Neural cell (in vitro differentiated cells): ENCODE measurements at regions not wholly inside any gene's neighbourhood (a gene's known extent, or its start where the extent isn't known, plus 50 kb on each side); places are given as distances from the start of the nearest gene placed in this dataset.

Experiments
- H2AFZ ChIP-seq: fragments of 200-600, 300-800 bp; sonication (generic), shearing (Covaris generic); 2 replicates; pipeline ENCODE4 v1.6.0; 2014; ENCODE audit warnings: low read depth, mild to moderate bottlenecking, antibody characterized with exemption, low read length, moderate library complexity
- H3F3A ChIP-seq: fragments of 200-600 bp; shearing (Covaris generic); 2 replicates; pipeline ENCODE4 v1.6.1; 2016; ENCODE audit warnings: mild to moderate bottlenecking, moderate library complexity, mixed read lengths, antibody characterized with exemption, low read length; ENCODE audit not compliant: insufficient read depth, poor library complexity, severe bottlenecking
- H3K27ac ChIP-seq: fragments of 200-600, 300-800 bp; sonication (generic), shearing (Covaris generic); 2 replicates; pipeline ENCODE4 v1.5.1; 2014; ENCODE audit warnings: mild to moderate bottlenecking, low read length, moderate library complexity
- H3K27me3 ChIP-seq: fragments of 300-800, 200-600 bp; sonication (generic), shearing (Covaris generic); 2 replicates; pipeline ENCODE4 v1.6.0; 2014; ENCODE audit warnings: mild to moderate bottlenecking, low read depth, low read length, moderate library complexity; ENCODE audit not compliant: insufficient read depth
- H3K36me3 ChIP-seq: fragments of 300-800, 200-600 bp; sonication (generic), shearing (Covaris generic); 2 replicates; pipeline ENCODE4 v1.5.1; 2014; ENCODE audit warnings: mild to moderate bottlenecking, antibody characterized with exemption, low read length, moderate library complexity; ENCODE audit not compliant: insufficient read depth
- H3K4me2 ChIP-seq: fragments of 300-800, 200-600 bp; sonication (generic), shearing (Covaris generic); 2 replicates; pipeline ENCODE4 v1.6.0; 2014; ENCODE audit warnings: mild to moderate bottlenecking, low read length
- H3K4me3 ChIP-seq: fragments of 300-800, 200-600 bp; sonication (generic), shearing (Covaris generic); 2 replicates; pipeline ENCODE4 v1.5.1; 2014; ENCODE audit warnings: mild to moderate bottlenecking, low read length, moderate library complexity
- H3K79me2 ChIP-seq: fragments of 200-600 bp; shearing (Covaris generic); replicated peaks from 2 replicates; pipeline ENCODE4 v1.6.0; 2014; ENCODE audit warnings: mild to moderate bottlenecking, low read length, moderate library complexity; ENCODE audit not compliant: insufficient read depth
- H3K9ac ChIP-seq: fragments of 300-800, 200-600 bp; sonication (generic), shearing (Covaris generic); 2 replicates; pipeline ENCODE4 v1.6.1; 2016; ENCODE audit warnings: mild to moderate bottlenecking, low read length, mixed read lengths
- H3K9me2 ChIP-seq: fragments of 200-600 bp; shearing (Covaris generic); 2 replicates; pipeline ENCODE4 v1.6.1; 2016; ENCODE audit warnings: mild to moderate bottlenecking, low read length, mixed read lengths; ENCODE audit not compliant: insufficient read depth
- H3K9me3 ChIP-seq: fragments of 200-600, 300-800 bp; sonication (generic), shearing (Covaris generic); 2 replicates; pipeline ENCODE4 v1.6.1; 2016; ENCODE audit warnings: mild to moderate bottlenecking, mixed run types, low read length, moderate library complexity, mixed read lengths
- H4K20me1 ChIP-seq: fragments of 200-600 bp; shearing (Covaris generic); 2 replicates; pipeline ENCODE4 v1.6.1; 2016; ENCODE audit warnings: mild to moderate bottlenecking, mixed run types; ENCODE audit not compliant: insufficient read depth
- EP300 ChIP-seq: fragments of 450-650 bp; conservative IDR thresholded peaks from 2 replicates; pipeline ENCODE4 v1.6.1; 2014; ENCODE audit warnings: antibody characterized with exemption, mild to moderate bottlenecking, moderate library complexity; ENCODE audit not compliant: poor library complexity, severe bottlenecking
- EZH2 ChIP-seq: fragments of 200-600, 300-800 bp; shearing (Covaris generic), sonication (generic); IDR thresholded peaks from 2 replicates; pipeline ENCODE4 v1.6.1; 2014; ENCODE audit warnings: antibody characterized with exemption, low read length, borderline replicate concordance, mild to moderate bottlenecking; ENCODE audit not compliant: insufficient read depth, poor library complexity, severe bottlenecking
- MXI1 ChIP-seq: fragments of 450-650 bp; conservative IDR thresholded peaks from 2 replicates; pipeline ENCODE4 v1.6.1; 2014; ENCODE audit warnings: antibody characterized with exemption, mild to moderate bottlenecking; ENCODE audit not compliant: poor library complexity, severe bottlenecking
- POLR2AphosphoS5 ChIP-seq: IDR thresholded peaks from 2 replicates; pipeline ENCODE4 v1.6.1; 2012
- RAD21 ChIP-seq: fragments of 450-650 bp; conservative IDR thresholded peaks from 2 replicates; pipeline ENCODE4 v1.6.1; 2014; ENCODE audit warnings: antibody characterized with exemption, mild to moderate bottlenecking, moderate library complexity
- SMC3 ChIP-seq: fragments of 450-650 bp; conservative IDR thresholded peaks from 2 replicates; pipeline ENCODE4 v1.6.1; 2014; ENCODE audit warnings: antibody characterized with exemption, mild to moderate bottlenecking, moderate library complexity; ENCODE audit not compliant: poor library complexity
- TAF1 ChIP-seq: IDR thresholded peaks from 2 replicates; pipeline ENCODE4 v1.6.1; 2012; ENCODE audit warnings: low read depth
- TF ChIP-seq, protein P1 (sequence below): fragments of 450-650 bp; IDR thresholded peaks from 2 replicates; pipeline ENCODE4 v1.5.1; 2014; ENCODE audit warnings: antibody characterized with exemption, mild to moderate bottlenecking, moderate library complexity; ENCODE audit not compliant: poor library complexity, severe bottlenecking
- TF ChIP-seq, protein P2 (sequence below): IDR thresholded peaks from 2 replicates; pipeline ENCODE4 v1.6.1; 2012; ENCODE audit warnings: borderline replicate concordance

DNA sequence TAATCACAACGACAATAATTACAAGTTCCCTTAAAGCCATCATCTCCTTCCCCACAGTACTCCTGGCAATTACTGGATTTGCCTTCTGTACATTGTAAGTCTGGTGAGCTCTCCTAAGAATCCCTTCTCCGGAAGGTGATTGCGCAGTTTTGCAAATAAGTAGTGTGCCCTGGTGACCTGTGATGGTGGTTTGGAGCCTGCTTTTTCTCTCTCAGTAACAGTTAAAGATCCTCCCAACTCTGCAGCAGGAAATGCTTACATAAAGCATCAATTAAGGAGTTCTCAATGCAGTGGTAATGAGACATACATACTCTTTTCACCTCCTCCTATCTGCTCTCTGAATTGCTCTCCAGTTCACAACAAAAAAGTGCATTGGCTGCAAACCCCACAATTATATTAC, 159.7 kb downstream of the SH2D1A start:
- Histone ChIP-seq H3K27me3 (no peaks in the 10 kb centered on the region), H3K9me2 (no peaks in the 10 kb centered on the region), H3K36me3 (no peaks in the 10 kb centered on the region), H3K9me3 (no peaks in the 10 kb centered on the region), H3F3A (no peaks in the 10 kb centered on the region), H3K9ac (no peak overlapping the region), H3K4me2 (no peak overlapping the region), H3K79me2 (no peaks in the 10 kb centered on the region), H3K4me3 (no peak overlapping the region), H4K20me1 (no peaks in the 10 kb centered on the region), H2AFZ (no peak overlapping the region), H3K27ac (no peak overlapping the region)
- TF ChIP-seq, protein P1, sequence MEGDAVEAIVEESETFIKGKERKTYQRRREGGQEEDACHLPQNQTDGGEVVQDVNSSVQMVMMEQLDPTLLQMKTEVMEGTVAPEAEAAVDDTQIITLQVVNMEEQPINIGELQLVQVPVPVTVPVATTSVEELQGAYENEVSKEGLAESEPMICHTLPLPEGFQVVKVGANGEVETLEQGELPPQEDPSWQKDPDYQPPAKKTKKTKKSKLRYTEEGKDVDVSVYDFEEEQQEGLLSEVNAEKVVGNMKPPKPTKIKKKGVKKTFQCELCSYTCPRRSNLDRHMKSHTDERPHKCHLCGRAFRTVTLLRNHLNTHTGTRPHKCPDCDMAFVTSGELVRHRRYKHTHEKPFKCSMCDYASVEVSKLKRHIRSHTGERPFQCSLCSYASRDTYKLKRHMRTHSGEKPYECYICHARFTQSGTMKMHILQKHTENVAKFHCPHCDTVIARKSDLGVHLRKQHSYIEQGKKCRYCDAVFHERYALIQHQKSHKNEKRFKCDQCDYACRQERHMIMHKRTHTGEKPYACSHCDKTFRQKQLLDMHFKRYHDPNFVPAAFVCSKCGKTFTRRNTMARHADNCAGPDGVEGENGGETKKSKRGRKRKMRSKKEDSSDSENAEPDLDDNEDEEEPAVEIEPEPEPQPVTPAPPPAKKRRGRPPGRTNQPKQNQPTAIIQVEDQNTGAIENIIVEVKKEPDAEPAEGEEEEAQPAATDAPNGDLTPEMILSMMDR = no peak
- no peak for TF ChIP-seq TAF1
- no peak for TF ChIP-seq EZH2
- no peak for TF ChIP-seq MXI1
- TF ChIP-seq, protein P2, sequence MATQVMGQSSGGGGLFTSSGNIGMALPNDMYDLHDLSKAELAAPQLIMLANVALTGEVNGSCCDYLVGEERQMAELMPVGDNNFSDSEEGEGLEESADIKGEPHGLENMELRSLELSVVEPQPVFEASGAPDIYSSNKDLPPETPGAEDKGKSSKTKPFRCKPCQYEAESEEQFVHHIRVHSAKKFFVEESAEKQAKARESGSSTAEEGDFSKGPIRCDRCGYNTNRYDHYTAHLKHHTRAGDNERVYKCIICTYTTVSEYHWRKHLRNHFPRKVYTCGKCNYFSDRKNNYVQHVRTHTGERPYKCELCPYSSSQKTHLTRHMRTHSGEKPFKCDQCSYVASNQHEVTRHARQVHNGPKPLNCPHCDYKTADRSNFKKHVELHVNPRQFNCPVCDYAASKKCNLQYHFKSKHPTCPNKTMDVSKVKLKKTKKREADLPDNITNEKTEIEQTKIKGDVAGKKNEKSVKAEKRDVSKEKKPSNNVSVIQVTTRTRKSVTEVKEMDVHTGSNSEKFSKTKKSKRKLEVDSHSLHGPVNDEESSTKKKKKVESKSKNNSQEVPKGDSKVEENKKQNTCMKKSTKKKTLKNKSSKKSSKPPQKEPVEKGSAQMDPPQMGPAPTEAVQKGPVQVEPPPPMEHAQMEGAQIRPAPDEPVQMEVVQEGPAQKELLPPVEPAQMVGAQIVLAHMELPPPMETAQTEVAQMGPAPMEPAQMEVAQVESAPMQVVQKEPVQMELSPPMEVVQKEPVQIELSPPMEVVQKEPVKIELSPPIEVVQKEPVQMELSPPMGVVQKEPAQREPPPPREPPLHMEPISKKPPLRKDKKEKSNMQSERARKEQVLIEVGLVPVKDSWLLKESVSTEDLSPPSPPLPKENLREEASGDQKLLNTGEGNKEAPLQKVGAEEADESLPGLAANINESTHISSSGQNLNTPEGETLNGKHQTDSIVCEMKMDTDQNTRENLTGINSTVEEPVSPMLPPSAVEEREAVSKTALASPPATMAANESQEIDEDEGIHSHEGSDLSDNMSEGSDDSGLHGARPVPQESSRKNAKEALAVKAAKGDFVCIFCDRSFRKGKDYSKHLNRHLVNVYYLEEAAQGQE = no peak
- TF ChIP-seq RAD21 = no peak
- TF ChIP-seq SMC3 = no peak
- TF ChIP-seq POLR2AphosphoS5 = no peak
- TF ChIP-seq EP300 = no peak

DNA sequence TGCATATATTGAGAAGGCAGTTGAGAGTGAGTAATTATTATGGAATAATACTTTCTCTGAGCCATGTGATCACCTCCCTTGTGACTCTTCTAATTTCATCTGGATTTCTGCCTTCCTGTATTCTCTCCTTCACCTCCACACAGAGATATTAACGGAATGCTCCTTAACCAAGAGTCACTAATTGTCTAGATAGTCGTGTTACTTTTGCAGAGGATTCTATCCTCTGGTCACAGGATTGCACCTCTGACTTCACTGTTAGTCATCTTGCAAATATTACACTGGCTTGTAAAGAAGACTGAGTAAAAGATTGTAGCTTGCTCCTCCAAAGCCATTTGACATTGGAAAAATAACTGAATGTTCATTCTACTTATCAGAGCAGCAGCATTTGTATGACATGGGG, 160.9 kb downstream of the SH2D1A start:
- Histone ChIP-seq H3K27ac (no peak overlapping the region), H2AFZ (no peak overlapping the region)

More for the DNA sequence above, 160.9 kb downstream of the SH2D1A start:
- no peaks in the 10 kb centered on the region for H3K79me2 ChIP-seq
- no peaks in the 10 kb centered on the region for H3K36me3 ChIP-seq
- no peaks in the 10 kb centered on the region for H3K9me2 ChIP-seq
- TF ChIP-seq POLR2AphosphoS5 = no peak
- TF ChIP-seq RAD21 = no peak
- no peak for TF ChIP-seq EZH2
- TF ChIP-seq, protein P2 = no peak
- no peak for TF ChIP-seq MXI1
- no peaks in the 10 kb centered on the region for H3F3A ChIP-seq
- H3K4me3 ChIP-seq = no peak overlapping the region
- H3K9me3 ChIP-seq = no peaks in the 10 kb centered on the region
- H3K4me2 ChIP-seq = no peak overlapping the region
- H4K20me1 ChIP-seq = no peaks in the 10 kb centered on the region
- no peaks in the 10 kb centered on the region for H3K27me3 ChIP-seq
- no peak overlapping the region for H3K9ac ChIP-seq
